Loucy (cell line): ENCODE measurements at regions not wholly inside any gene's neighbourhood (a gene's known extent, or its start where the extent isn't known, plus 50 kb on each side); places are given as distances from the start of the nearest gene placed in this dataset.

Source experiments
- H2AFZ ChIP-seq: fragments of 200-600 bp; sonication (generic); 2 replicates; pipeline ENCODE4 v1.6.0; 2016; ENCODE audit warnings: antibody characterized with exemption, mild to moderate bottlenecking, low read length, moderate library complexity
- H3F3A ChIP-seq: fragments of 200-600 bp; 2 replicates; pipeline ENCODE4 v1.6.0; 2016; ENCODE audit warnings: antibody characterized with exemption, low read depth, mild to moderate bottlenecking
- H3K27me3 ChIP-seq: fragments of 200-600 bp; sonication (generic); 2 replicates; pipeline ENCODE4 v1.6.1; 2014; ENCODE audit warnings: low read length, mild to moderate bottlenecking; ENCODE audit not compliant: insufficient read depth, poor library complexity, severe bottlenecking
- H3K36me3 ChIP-seq: fragments of 200-600 bp; sonication (generic); 2 replicates; pipeline ENCODE4 v1.6.1; 2016; ENCODE audit warnings: low read length; ENCODE audit not compliant: insufficient read depth
- H3K4me1 ChIP-seq: fragments of 200-600 bp; sonication (generic); 2 replicates; pipeline ENCODE4 v1.5.1; 2014; ENCODE audit warnings: low read length, mild to moderate bottlenecking; ENCODE audit not compliant: insufficient read depth, poor library complexity, severe bottlenecking
- H3K4me2 ChIP-seq: fragments of 200-600 bp; sonication (generic); 2 replicates; pipeline ENCODE4 v1.6.0; 2014; ENCODE audit warnings: antibody characterized with exemption, low read length, low read depth, mild to moderate bottlenecking; ENCODE audit not compliant: poor library complexity, severe bottlenecking
- H3K4me3 ChIP-seq: fragments of 200-600 bp; sonication (generic); 2 replicates; pipeline ENCODE4 v1.5.1; 2014; ENCODE audit warnings: low read length, mild to moderate bottlenecking, mixed read lengths; ENCODE audit not compliant: poor library complexity, severe bottlenecking
- H3K79me2 ChIP-seq: fragments of 200-600 bp; sonication (generic); 2 replicates; pipeline ENCODE4 v1.6.1; 2014; ENCODE audit warnings: low read length; ENCODE audit not compliant: insufficient read depth
- H3K9ac ChIP-seq: fragments of 200-600 bp; sonication (generic); 2 replicates; pipeline ENCODE4 v1.6.0; 2014; ENCODE audit warnings: mild to moderate bottlenecking, low read depth, low read length, moderate library complexity; ENCODE audit not compliant: poor library complexity, severe bottlenecking
- H3K9me2 ChIP-seq: fragments of 200-600 bp; sonication (generic); replicated peaks from 2 replicates; pipeline ENCODE4 v1.6.1; 2016; ENCODE audit warnings: low read depth, low read length, mixed read lengths
- H3K9me3 ChIP-seq: fragments of 200-600 bp; sonication (generic); 2 replicates; pipeline ENCODE4 v1.6.1; 2014; ENCODE audit warnings: mild to moderate bottlenecking, antibody characterized with exemption, low read length, low read depth; ENCODE audit not compliant: insufficient read depth
- H4K20me1 ChIP-seq: fragments of 200-600 bp; sonication (generic); 2 replicates; pipeline ENCODE4 v1.6.0; 2014; ENCODE audit warnings: antibody characterized with exemption, low read length, mild to moderate bottlenecking; ENCODE audit not compliant: insufficient read depth, poor library complexity, severe bottlenecking
- EZH2phosphoT487 ChIP-seq: fragments of 200-600 bp; IDR thresholded peaks from 2 replicates; pipeline ENCODE4 v1.6.1; 2018; ENCODE audit warnings: antibody characterized with exemption, mild to moderate bottlenecking, moderate library complexity, borderline replicate concordance
- TF ChIP-seq, protein P1 (sequence below): fragments of 200-600 bp; sonication (generic); conservative IDR thresholded peaks from 2 replicates; pipeline ENCODE4 v1.5.1; 2014; ENCODE audit warnings: mild to moderate bottlenecking, antibody characterized with exemption, low read length

- Histone ChIP-seq H3K9me2 (no peaks in the 10 kb centered on the region), H3K4me2 (no peak overlapping the region), H3K9me3 (no peaks in the 10 kb centered on the region), H2AFZ (no peak overlapping the region), H3K79me2 (no peaks in the 10 kb centered on the region), H3K4me3 (no peak overlapping the region), H3K9ac (no peak overlapping the region), H3K27me3 (no peaks in the 10 kb centered on the region), H3K4me1 (no peaks in the 10 kb centered on the region), H3K36me3 (no peaks in the 10 kb centered on the region), H3F3A (no peaks in the 10 kb centered on the region), H4K20me1 (no peaks in the 10 kb centered on the region)
- TF ChIP-seq EZH2phosphoT487: no peak
- TF ChIP-seq, protein P1, sequence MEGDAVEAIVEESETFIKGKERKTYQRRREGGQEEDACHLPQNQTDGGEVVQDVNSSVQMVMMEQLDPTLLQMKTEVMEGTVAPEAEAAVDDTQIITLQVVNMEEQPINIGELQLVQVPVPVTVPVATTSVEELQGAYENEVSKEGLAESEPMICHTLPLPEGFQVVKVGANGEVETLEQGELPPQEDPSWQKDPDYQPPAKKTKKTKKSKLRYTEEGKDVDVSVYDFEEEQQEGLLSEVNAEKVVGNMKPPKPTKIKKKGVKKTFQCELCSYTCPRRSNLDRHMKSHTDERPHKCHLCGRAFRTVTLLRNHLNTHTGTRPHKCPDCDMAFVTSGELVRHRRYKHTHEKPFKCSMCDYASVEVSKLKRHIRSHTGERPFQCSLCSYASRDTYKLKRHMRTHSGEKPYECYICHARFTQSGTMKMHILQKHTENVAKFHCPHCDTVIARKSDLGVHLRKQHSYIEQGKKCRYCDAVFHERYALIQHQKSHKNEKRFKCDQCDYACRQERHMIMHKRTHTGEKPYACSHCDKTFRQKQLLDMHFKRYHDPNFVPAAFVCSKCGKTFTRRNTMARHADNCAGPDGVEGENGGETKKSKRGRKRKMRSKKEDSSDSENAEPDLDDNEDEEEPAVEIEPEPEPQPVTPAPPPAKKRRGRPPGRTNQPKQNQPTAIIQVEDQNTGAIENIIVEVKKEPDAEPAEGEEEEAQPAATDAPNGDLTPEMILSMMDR: peak; percentile 47; the same call in 1 of the 2 replicates
Observed at GRCh38 chr7:25672496-25672895, 444.2 kb upstream of the NPVF start.

DNA sequence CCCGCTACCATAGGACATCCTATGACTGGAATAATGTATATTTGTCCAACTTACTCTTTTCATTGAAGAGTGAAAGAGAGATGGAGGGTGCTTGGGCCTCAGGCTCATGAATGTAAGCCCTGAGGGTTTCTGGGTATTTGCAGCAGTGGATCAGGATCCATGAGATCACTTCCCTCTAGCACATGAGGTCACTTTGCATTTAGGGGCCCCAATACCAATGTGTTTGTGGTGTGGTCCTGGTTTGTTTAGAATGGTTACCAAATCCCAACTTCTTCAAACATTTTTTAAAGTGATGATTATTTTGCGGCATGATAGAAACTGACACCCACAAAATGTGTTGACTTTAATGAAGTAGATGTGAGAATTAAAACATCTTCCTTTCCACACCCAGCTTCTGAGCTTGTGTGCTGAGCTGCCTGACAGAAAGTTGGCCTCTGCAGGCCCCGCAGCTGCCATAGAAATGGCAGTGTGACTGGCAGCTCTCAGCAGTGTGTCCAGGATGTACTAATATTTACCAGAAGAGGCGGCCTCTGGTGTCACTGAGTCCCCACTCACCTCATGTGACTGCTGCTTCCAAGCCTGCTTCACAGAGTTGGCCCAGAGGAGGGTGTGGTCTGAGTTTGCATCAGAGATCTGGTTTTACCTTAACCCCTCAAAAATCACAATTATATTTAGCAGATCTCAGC, 447.6 kb upstream of the NPVF start:
- no peaks in the 10 kb centered on the region for H3K36me3 ChIP-seq
- no peak overlapping the region for H3K9ac ChIP-seq
- H3K79me2 ChIP-seq: no peaks in the 10 kb centered on the region
- no peak overlapping the region for H3K4me3 ChIP-seq
- H2AFZ ChIP-seq: no peak overlapping the region
- TF ChIP-seq, protein P1: no peak
- TF ChIP-seq EZH2phosphoT487: no peak
- no peaks in the 10 kb centered on the region for H4K20me1 ChIP-seq
- H3K4me1 ChIP-seq: no peaks in the 10 kb centered on the region
- no peak overlapping the region for H3K4me2 ChIP-seq
- H3K9me3 ChIP-seq: no peaks in the 10 kb centered on the region
- H3K9me2 ChIP-seq: no peaks in the 10 kb centered on the region
- H3F3A ChIP-seq: no peaks in the 10 kb centered on the region
- no peaks in the 10 kb centered on the region for H3K27me3 ChIP-seq

DNA sequence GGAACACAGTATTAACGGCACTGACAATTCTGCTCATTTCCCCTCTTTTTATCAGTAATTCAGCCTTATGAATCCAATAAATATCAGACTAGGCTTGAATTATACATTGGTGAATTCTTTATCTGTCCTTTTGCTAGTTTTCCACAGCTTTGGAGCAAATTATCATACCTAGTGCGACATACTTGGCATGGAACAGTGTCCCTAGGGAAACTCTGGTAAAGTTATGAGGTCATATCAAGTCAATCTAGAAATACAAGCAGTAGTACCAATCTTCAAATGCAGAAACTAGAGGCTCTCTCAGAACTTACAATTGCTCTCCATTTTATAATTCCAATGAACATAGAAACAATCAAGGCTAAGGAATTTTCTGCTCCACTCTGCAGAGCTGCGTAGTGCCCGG, 449.3 kb upstream of the NPVF start:
- TF ChIP-seq EZH2phosphoT487: no peak
- TF ChIP-seq, protein P1: no peak
- Histone ChIP-seq H3K9me3 (no peaks in the 10 kb centered on the region), H3K27me3 (no peaks in the 10 kb centered on the region), H3K9ac (no peak overlapping the region), H3K4me1 (no peaks in the 10 kb centered on the region), H2AFZ (no peak overlapping the region), H3K36me3 (no peaks in the 10 kb centered on the region), H3F3A (no peaks in the 10 kb centered on the region), H3K4me2 (no peak overlapping the region), H4K20me1 (no peaks in the 10 kb centered on the region), H3K79me2 (no peaks in the 10 kb centered on the region), H3K4me3 (no peak overlapping the region), H3K9me2 (no peaks in the 10 kb centered on the region)
